Erythroblast (primary cell): ENCODE measurements at regions not wholly inside any gene's neighbourhood (a gene's known extent, or its start where the extent isn't known, plus 50 kb on each side); places are given as distances from the start of the nearest gene placed in this dataset.

Experiments used
- DNase-seq, 2 experiments: peaks; one replicate each; lab custom pipeline; 2025; lab: John Stamatoyannopoulos, UW
- GATA1 ChIP-seq: IDR thresholded peaks from 2 replicates; pipeline ENCODE4 v1.6.1; 2011; ENCODE audit warnings: low read depth, mild to moderate bottlenecking, control low read depth, low read length, moderate library complexity
- POLR2A ChIP-seq: IDR thresholded peaks from 2 replicates; pipeline ENCODE4 v1.6.1; 2011; ENCODE audit warnings: mild to moderate bottlenecking, low read length

GRCh38 chr13:60324131-60324530 lies 72.9 kb upstream of the TDRD3 start:
- TF ChIP-seq POLR2A = no peak
- no peak for TF ChIP-seq GATA1
- DNase-seq = no peak

- DNase-seq = peak in 1 of 2 experiments; percentile 7
- no peak for TF ChIP-seq POLR2A
- no peak for TF ChIP-seq GATA1
Measured at GRCh38 chr13:60326273-60326672, 70.7 kb upstream of the TDRD3 start.

- no peak for TF ChIP-seq POLR2A
- TF ChIP-seq GATA1 = no peak
- DNase-seq = no peak
Measured at GRCh38 chr13:60327511-60327910, 69.5 kb upstream of the TDRD3 start.

DNA sequence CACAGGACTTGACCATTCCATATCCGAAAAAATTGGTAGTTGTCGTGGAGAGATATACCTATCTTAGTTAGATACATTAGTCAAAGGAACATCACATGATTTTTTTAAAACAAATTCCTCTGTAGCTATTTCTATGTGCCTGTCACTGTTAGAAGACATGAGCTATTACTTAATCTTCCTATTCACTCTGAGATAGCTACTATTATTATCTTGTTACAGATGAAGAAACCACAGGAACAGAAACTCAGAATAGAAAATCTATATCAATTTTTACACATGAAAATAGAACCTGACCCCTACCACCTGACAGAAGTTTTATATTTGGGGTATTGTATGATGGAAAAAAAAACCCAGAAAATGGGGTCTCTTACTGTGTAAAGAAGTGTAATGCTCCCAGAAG lies 68.9 kb upstream of the TDRD3 start:
- no peak for TF ChIP-seq POLR2A
- TF ChIP-seq GATA1 = no peak

DNA sequence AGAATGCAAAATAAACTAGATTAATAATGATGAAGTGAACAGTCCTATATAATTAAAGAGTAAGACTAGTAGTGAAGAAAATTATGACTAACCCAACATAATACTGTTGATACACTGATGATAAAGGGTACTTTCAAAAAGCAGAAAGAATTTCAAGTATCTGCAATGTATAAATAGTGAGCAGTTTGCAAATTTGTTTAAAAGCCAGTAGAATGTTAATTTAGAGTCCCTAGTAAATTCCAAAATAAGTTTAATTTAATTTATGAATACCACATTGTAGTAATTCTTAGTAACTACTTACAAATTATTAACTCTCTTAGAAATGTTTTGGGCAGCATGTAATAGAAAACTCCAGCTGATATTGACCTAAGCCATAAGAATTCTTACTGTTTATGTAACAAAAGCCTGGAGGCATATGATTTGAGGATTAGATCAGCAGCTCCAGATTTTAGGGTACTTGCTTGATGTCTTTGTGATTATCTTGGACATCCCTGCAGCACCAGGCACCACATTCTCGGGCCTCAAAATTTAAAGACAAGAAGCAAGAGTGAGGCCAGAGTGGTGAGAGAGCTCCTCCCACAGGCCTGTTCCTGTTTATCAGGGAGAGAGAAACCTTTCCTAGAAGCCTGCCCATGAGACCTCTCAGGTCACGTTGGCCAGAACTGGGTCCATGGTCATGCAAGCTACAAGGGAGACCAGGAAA lies 67.6 kb upstream of the TDRD3 start:
- DNase-seq = peak; percentile 70 to 79
- TF ChIP-seq POLR2A (no peak), GATA1 (no peak)

More for the DNA sequence above, 68.9 kb upstream of the TDRD3 start:
- DNase-seq = no peak

GRCh38 chr13:60331249-60332012 lies 65.6 kb upstream of the TDRD3 start:
- peak in 1 of 2 experiments; percentile 2 for DNase-seq
- TF ChIP-seq GATA1 = no peak
- no peak for TF ChIP-seq POLR2A

- no peak for DNase-seq
- TF ChIP-seq POLR2A (no peak), GATA1 (no peak)
Measured at GRCh38 chr13:60332682-60333081, 64.3 kb upstream of the TDRD3 start.

DNA sequence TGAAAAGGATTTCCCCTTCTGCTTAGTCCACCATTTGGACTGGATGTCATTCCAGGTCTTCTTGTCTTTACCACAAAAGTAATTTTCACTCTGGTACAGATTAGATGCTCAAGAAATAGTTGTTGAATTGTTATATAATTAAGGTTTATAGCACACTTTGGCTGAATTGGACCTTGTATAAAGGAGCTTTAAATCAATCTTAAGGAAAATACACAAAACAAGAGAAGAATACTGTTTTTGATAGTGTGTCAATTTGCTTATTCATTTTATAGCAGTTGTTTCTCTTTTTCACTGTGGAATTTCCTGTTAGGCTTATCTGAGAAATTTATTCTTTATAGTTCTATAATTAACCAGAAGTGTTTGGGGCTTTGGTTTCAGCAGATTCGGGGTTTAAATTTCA lies 62.7 kb upstream of the TDRD3 start:
- no peak for TF ChIP-seq GATA1
- TF ChIP-seq POLR2A = no peak
- DNase-seq = no peak

- DNase-seq = peak; percentile 12 to 33
- TF ChIP-seq POLR2A (no peak), GATA1 (no peak)
Measured at GRCh38 chr13:60335531-60335930, 61.5 kb upstream of the TDRD3 start.

GRCh38 chr13:60338754-60339153 lies 58.3 kb upstream of the TDRD3 start:
- DNase-seq = no peak
- TF ChIP-seq POLR2A (no peak), GATA1 (no peak)

DNA sequence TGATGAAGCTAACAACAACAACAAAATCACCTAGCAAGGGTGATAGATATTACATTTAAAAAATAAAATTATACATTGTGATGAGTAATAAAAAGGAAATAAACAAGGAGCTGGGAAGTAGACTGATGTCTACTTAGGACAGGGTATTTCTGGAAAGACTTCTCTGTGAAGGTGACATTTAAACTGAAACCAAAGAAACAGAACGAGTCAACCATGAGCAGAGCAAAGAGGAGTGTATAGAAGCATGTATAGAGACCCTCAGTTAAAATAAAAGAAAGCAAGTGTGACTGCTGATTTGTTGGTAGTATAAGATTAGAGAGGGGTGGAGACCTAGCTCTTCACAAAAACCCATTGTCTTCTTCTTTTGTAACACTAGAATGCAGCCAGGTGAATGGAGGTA lies 53.0 kb upstream of the TDRD3 start:
- DNase-seq = no peak
- no peak for TF ChIP-seq POLR2A
- no peak for TF ChIP-seq GATA1

DNA sequence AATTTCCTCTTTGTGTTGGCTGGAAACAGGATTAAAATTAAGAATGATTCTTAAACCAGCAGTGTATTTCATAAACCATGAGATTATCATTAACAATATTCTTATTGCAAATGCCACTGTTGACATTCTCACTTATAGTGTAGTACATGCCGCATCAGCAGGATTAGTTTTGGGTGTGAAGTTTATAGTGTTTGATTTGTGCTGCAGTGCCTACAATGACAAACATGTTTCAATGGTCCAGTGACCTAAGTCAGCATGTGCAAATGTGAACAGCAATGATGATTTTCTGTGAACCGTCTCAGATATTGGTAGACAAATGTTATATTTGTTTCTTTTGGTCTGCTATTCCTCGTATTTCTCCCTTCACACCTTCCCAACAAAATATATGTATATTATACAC lies 49.8 kb upstream of the TDRD3 start:
- no peak for DNase-seq
- no peak for TF ChIP-seq GATA1
- no peak for TF ChIP-seq POLR2A
